SU-DHL-6 (cell line): ENCODE measurements at regions not wholly inside any gene's neighbourhood (a gene's known extent, or its start where the extent isn't known, plus 50 kb on each side); places are given as distances from the start of the nearest gene placed in this dataset.

ENCODE experiments used
- H2AFZ ChIP-seq: fragments of 200-600 bp; sonication (generic); 2 replicates; pipeline ENCODE4 v1.6.1; 2014; ENCODE audit warnings: low read depth, mild to moderate bottlenecking, moderate library complexity, mixed read lengths, antibody characterized with exemption, low read length; ENCODE audit not compliant: severe bottlenecking
- H3F3A ChIP-seq: fragments of 200-600 bp; shearing (Covaris generic); 2 replicates; pipeline ENCODE4 v1.6.0; 2016; ENCODE audit warnings: antibody characterized with exemption, mild to moderate bottlenecking; ENCODE audit not compliant: insufficient read depth
- H3K27ac ChIP-seq: fragments of 200-600 bp; sonication (generic); 2 replicates; pipeline ENCODE4 v1.5.1; 2016; ENCODE audit warnings: low read depth, mild to moderate bottlenecking, low read length, moderate library complexity, mixed read lengths
- H3K27me3 ChIP-seq: fragments of 200-600 bp; sonication (generic), shearing (Covaris generic); 2 replicates; pipeline ENCODE4 v1.6.0; 2014; ENCODE audit warnings: mild to moderate bottlenecking, low read length
- H3K36me3 ChIP-seq: fragments of 200-600 bp; sonication (generic); 2 replicates; pipeline ENCODE4 v1.6.1; 2014; ENCODE audit warnings: mild to moderate bottlenecking, low read length, mixed read lengths
- H3K4me2 ChIP-seq: fragments of 300-600, 200-600 bp; shearing (Covaris generic), sonication (generic); 2 replicates; pipeline ENCODE4 v1.6.0; 2014; ENCODE audit warnings: low read length, low read depth, mild to moderate bottlenecking; ENCODE audit not compliant: poor library complexity, severe bottlenecking
- H3K4me3 ChIP-seq: fragments of 200-600 bp; sonication (generic); 2 replicates; pipeline ENCODE4 v1.5.1; 2014; ENCODE audit warnings: antibody characterized with exemption, low read length, mild to moderate bottlenecking, mixed read lengths; ENCODE audit not compliant: insufficient read depth, poor library complexity, severe bottlenecking
- H3K79me2 ChIP-seq: fragments of 200-600 bp; sonication (generic); 2 replicates; pipeline ENCODE4 v1.6.1; 2014; ENCODE audit warnings: mild to moderate bottlenecking, low read length, moderate library complexity; ENCODE audit not compliant: insufficient read depth
- H3K9ac ChIP-seq: fragments of 200-600 bp; sonication (generic); 2 replicates; pipeline ENCODE4 v1.7.0; 2014; ENCODE audit warnings: mild to moderate bottlenecking, low read length
- H3K9me2 ChIP-seq: fragments of 200-600 bp; sonication (generic); replicated peaks from 2 replicates; pipeline ENCODE4 v1.6.1; 2014; ENCODE audit warnings: low read length; ENCODE audit not compliant: insufficient read depth
- H3K9me3 ChIP-seq: fragments of 200-600 bp; sonication (generic); 2 replicates; pipeline ENCODE4 v1.6.1; 2014; ENCODE audit warnings: low read length, mixed read lengths; ENCODE audit not compliant: insufficient read depth
- H4K20me1 ChIP-seq: fragments of 200-600 bp; sonication (generic); 2 replicates; pipeline ENCODE4 v1.6.1; 2014; ENCODE audit warnings: low read depth, mild to moderate bottlenecking, antibody characterized with exemption, low read length, moderate library complexity, mixed read lengths
- CTCF ChIP-seq: fragments of 200-600 bp; sonication (generic); IDR thresholded peaks from one replicate; pipeline ENCODE4 v1.5.1; 2017; ENCODE audit warnings: antibody characterized with exemption, mild to moderate bottlenecking, low read length, moderate library complexity; ENCODE audit not compliant: insufficient read depth, poor library complexity, severe bottlenecking
- EZH2phosphoT487 ChIP-seq: fragments of 200-600 bp; sonication (generic), shearing (Covaris generic); conservative IDR thresholded peaks from 2 replicates; pipeline ENCODE4 v1.6.1; 2018; ENCODE audit warnings: mild to moderate bottlenecking, antibody characterized with exemption, low read length, moderate library complexity, mixed read lengths

- H3K27me3 ChIP-seq = no peaks in the 10 kb centered on the region
- H3K4me3 ChIP-seq = no peak overlapping the region
- no peaks in the 10 kb centered on the region for H3K36me3 ChIP-seq
- H3K9me3 ChIP-seq = no peaks in the 10 kb centered on the region
- no peak for TF ChIP-seq CTCF
- no peak for TF ChIP-seq EZH2phosphoT487
- H2AFZ ChIP-seq = no peak overlapping the region
- no peaks in the 10 kb centered on the region for H3F3A ChIP-seq
- H4K20me1 ChIP-seq = no peaks in the 10 kb centered on the region
- no peak overlapping the region for H3K27ac ChIP-seq
- no peak overlapping the region for H3K4me2 ChIP-seq
- no peak overlapping the region for H3K9ac ChIP-seq
- no peaks in the 10 kb centered on the region for H3K79me2 ChIP-seq
- no peaks in the 10 kb centered on the region for H3K9me2 ChIP-seq
Observed at GRCh38 chr9:26537211-26537610, 355.4 kb downstream of the CAAP1 start.

- no peaks in the 10 kb centered on the region for H3F3A ChIP-seq
- no peaks in the 10 kb centered on the region for H3K27me3 ChIP-seq
- no peak overlapping the region for H3K4me3 ChIP-seq
- TF ChIP-seq CTCF (no peak), EZH2phosphoT487 (no peak)
- H3K4me2 ChIP-seq = no peak overlapping the region
- H3K79me2 ChIP-seq = no peaks in the 10 kb centered on the region
- no peaks in the 10 kb centered on the region for H4K20me1 ChIP-seq
- H3K9ac ChIP-seq = no peak overlapping the region
- no peak overlapping the region for H2AFZ ChIP-seq
- H3K27ac ChIP-seq = no peak overlapping the region
- no peaks in the 10 kb centered on the region for H3K9me3 ChIP-seq
- H3K36me3 ChIP-seq = no peaks in the 10 kb centered on the region
- H3K9me2 ChIP-seq = no peaks in the 10 kb centered on the region
Observed at GRCh38 chr9:26535151-26535550, 357.5 kb downstream of the CAAP1 start.

- Histone ChIP-seq H3K36me3 (no peaks in the 10 kb centered on the region), H4K20me1 (no peaks in the 10 kb centered on the region), H3K27me3 (no peaks in the 10 kb centered on the region), H3K9ac (no peak overlapping the region), H3K9me3 (no peaks in the 10 kb centered on the region), H3F3A (no peaks in the 10 kb centered on the region), H3K4me3 (no peak overlapping the region), H3K4me2 (no peak overlapping the region), H3K27ac (no peak overlapping the region), H2AFZ (no peak overlapping the region), H3K79me2 (no peaks in the 10 kb centered on the region), H3K9me2 (no peaks in the 10 kb centered on the region)
- TF ChIP-seq CTCF (no peak), EZH2phosphoT487 (no peak)
Observed at GRCh38 chr9:26530841-26531240, 361.8 kb downstream of the CAAP1 start.

- no peak for TF ChIP-seq EZH2phosphoT487
- TF ChIP-seq CTCF = no peak
- no peak overlapping the region for H2AFZ ChIP-seq
- no peak overlapping the region for H3K4me2 ChIP-seq
- no peaks in the 10 kb centered on the region for H3K79me2 ChIP-seq
- no peaks in the 10 kb centered on the region for H4K20me1 ChIP-seq
- H3K36me3 ChIP-seq = no peaks in the 10 kb centered on the region
- no peaks in the 10 kb centered on the region for H3K27me3 ChIP-seq
- no peak overlapping the region for H3K27ac ChIP-seq
- H3K9me2 ChIP-seq = no peaks in the 10 kb centered on the region
- H3K9me3 ChIP-seq = no peaks in the 10 kb centered on the region
- H3K4me3 ChIP-seq = no peak overlapping the region
- no peaks in the 10 kb centered on the region for H3F3A ChIP-seq
- no peak overlapping the region for H3K9ac ChIP-seq
Observed at GRCh38 chr9:26527931-26528330, 364.7 kb downstream of the CAAP1 start.
